GM12878 (cell line): ENCODE measurements at regions not wholly inside any gene's neighbourhood (a gene's known extent, or its start where the extent isn't known, plus 50 kb on each side); places are given as distances from the start of the nearest gene placed in this dataset.

Experiments
- CEBPB ChIP-seq, 2 experiments: fragments of 150-350 bp in 1 of 2; IDR thresholded peaks; 2 replicates each; pipeline ENCODE4 v1.6.1; 2012 to 2014; ENCODE audit warnings: low read depth in 2 of 2, low read length in 2 of 2, borderline replicate concordance in 1 of 2, inconsistent platforms in 1 of 2
- CHD2 ChIP-seq: IDR thresholded peaks from 2 replicates; pipeline ENCODE4 v1.6.1; 2011; ENCODE audit warnings: low read depth, low read length, improper control_type of control experiment, borderline replicate concordance
- EGR1 ChIP-seq, 2 experiments: IDR thresholded peaks; 1 replicate in 1 of 2; 2 replicates in 1 of 2; pipeline ENCODE4 v1.6.1; 2011 to 2012; ENCODE audit warnings: low read depth in 2 of 2, low read length in 2 of 2, borderline replicate concordance in 1 of 2, mild to moderate bottlenecking in 1 of 2, moderate library complexity in 1 of 2
- JUND ChIP-seq: IDR thresholded peaks from 2 replicates; pipeline ENCODE4 v1.6.1; 2012; ENCODE audit warnings: low read depth, mild to moderate bottlenecking, low read length, improper control_type of control experiment, moderate library complexity
- POLR2A ChIP-seq: IDR thresholded peaks from 2 replicates; pipeline ENCODE4 v1.6.1; 2011; ENCODE audit warnings: low read depth, mild to moderate bottlenecking, low read length
- RELA ChIP-seq: fragments of 450-650 bp; IDR thresholded peaks from 2 replicates; pipeline ENCODE4 v1.8.0; 2014; ENCODE audit warnings: borderline replicate concordance; ENCODE audit not compliant: partially characterized antibody
- SP1 ChIP-seq: IDR thresholded peaks from one replicate; pipeline ENCODE4 v1.6.1; 2011; ENCODE audit warnings: low read depth, low read length
- YY1 ChIP-seq: IDR thresholded peaks from 2 replicates; pipeline ENCODE4 v1.6.1; 2011; ENCODE audit warnings: low read depth, mild to moderate bottlenecking, low read length
- TF ChIP-seq, protein P1 (sequence below): IDR thresholded peaks from 2 replicates; pipeline ENCODE4 v1.6.1; 2012; ENCODE audit warnings: low read depth, low read length, improper control_type of control experiment
- TF ChIP-seq, protein P2 (sequence below), 3 experiments: IDR thresholded peaks in 2 of 3; conservative IDR thresholded peaks in 1 of 3; 2 replicates each; pipeline ENCODE4 v1.5.1; 2011; ENCODE audit warnings: low read depth in 3 of 3, low read length in 3 of 3, mild to moderate bottlenecking in 3 of 3, control low read depth in 2 of 3, moderate library complexity in 2 of 3, inconsistent platforms in 1 of 3, mixed read lengths in 1 of 3; ENCODE audit not compliant: control insufficient read depth in 2 of 3, insufficient read depth in 1 of 3; ENCODE audit errors: extremely low read depth in 1 of 3
- TF ChIP-seq, protein P3 (sequence below): IDR thresholded peaks from 2 replicates; pipeline ENCODE4 v1.6.1; 2011; ENCODE audit warnings: mild to moderate bottlenecking, low read depth, low read length, moderate library complexity; ENCODE audit not compliant: insufficient replicate concordance

DNA sequence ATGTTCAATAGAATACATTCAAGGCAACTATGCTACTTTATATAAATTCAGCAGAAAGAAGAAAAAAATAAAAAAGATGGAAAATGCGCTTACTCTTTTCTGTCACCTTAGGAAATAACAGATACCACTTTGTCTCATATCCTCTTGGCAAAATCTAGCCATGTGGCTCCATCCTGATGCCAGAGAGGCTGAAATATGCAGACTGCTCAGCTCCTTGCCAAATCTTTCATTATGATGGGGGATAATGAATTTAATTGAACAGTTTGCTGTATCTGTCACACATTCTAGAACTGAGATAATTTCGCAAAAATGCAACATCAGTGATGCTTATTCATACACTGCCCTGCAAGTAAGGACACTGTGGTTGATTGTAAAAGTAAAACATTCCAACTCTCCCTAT is 1081.5 kb downstream of the PLOD2 start:
- TF ChIP-seq SP1 (no peak), RELA (no peak), CEBPB (IDR thresholded peaks at IDR 0.05; ENCODE audit: borderline replicate concordance in 1 of 2, low read depth in 2 of 2, low read length in 2 of 2) (no peak), JUND (no peak), CHD2 (no peak), EGR1 (IDR thresholded peaks at IDR 0.05; ENCODE audit: borderline replicate concordance in 1 of 2, low read depth in 2 of 2, low read length in 2 of 2) (no peak), YY1 (no peak), POLR2A (no peak)
- TF ChIP-seq, protein P1, sequence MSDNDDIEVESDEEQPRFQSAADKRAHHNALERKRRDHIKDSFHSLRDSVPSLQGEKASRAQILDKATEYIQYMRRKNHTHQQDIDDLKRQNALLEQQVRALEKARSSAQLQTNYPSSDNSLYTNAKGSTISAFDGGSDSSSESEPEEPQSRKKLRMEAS, result no peak
- TF ChIP-seq, protein P2, sequence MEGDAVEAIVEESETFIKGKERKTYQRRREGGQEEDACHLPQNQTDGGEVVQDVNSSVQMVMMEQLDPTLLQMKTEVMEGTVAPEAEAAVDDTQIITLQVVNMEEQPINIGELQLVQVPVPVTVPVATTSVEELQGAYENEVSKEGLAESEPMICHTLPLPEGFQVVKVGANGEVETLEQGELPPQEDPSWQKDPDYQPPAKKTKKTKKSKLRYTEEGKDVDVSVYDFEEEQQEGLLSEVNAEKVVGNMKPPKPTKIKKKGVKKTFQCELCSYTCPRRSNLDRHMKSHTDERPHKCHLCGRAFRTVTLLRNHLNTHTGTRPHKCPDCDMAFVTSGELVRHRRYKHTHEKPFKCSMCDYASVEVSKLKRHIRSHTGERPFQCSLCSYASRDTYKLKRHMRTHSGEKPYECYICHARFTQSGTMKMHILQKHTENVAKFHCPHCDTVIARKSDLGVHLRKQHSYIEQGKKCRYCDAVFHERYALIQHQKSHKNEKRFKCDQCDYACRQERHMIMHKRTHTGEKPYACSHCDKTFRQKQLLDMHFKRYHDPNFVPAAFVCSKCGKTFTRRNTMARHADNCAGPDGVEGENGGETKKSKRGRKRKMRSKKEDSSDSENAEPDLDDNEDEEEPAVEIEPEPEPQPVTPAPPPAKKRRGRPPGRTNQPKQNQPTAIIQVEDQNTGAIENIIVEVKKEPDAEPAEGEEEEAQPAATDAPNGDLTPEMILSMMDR (IDR thresholded peaks at IDR 0.05 in 2 of 3, conservative IDR thresholded peaks at IDR 0.05 in 1 of 3; ENCODE audit: control insufficient read depth in 2 of 3, extremely low read depth in 1 of 3, insufficient read depth in 1 of 3, low read depth in 3 of 3, low read length in 3 of 3), result no peak
- TF ChIP-seq, protein P3, sequence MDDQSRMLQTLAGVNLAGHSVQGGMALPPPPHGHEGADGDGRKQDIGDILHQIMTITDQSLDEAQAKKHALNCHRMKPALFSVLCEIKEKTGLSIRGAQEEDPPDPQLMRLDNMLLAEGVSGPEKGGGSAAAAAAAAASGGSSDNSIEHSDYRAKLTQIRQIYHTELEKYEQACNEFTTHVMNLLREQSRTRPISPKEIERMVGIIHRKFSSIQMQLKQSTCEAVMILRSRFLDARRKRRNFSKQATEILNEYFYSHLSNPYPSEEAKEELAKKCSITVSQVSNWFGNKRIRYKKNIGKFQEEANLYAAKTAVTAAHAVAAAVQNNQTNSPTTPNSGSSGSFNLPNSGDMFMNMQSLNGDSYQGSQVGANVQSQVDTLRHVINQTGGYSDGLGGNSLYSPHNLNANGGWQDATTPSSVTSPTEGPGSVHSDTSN, result no peak
